Heart left ventricle (tissue), 16 donors: ENCODE measurements at regions not wholly inside any gene's neighbourhood (a gene's known extent, or its start where the extent isn't known, plus 50 kb on each side); places are given as distances from the start of the nearest gene placed in this dataset.
"Not testable (repeated sequence)": the region's sequence is repeated elsewhere in the genome, so short reads cannot be mapped to it uniquely, and the experiment has no call there.

Experiments used
- ATAC-seq, 4 donors: fragments of 200-7000 bp; cut with Tn5 transposase; one replicate each; pipeline ENCODE4 v1.9.1; 2020 to 2022; ENCODE audit warnings: moderate library complexity in 4 of 4, mild to moderate bottlenecking in 3 of 4, moderate number of reproducible peaks in 1 of 4
- DNase-seq, 5 donors: peaks; one replicate each; pipeline ENCODE4 v3.0.0-alpha.2; 2020
- H3K27ac ChIP-seq, 12 donors: fragments of 200-600 bp; sonication (generic) in 4 of 12; one replicate each; pipeline versions ENCODE4 v1.5.0 to v1.8.0; 2016 to 2022; ENCODE audit warnings: mild to moderate bottlenecking in 2 of 12
- H3K27me3 ChIP-seq, 9 donors: fragments of 200-600 bp; sonication (generic) in 2 of 9; one replicate each; pipeline versions ENCODE4 v1.5.1 to v1.8.0; 2016 to 2022; ENCODE audit warnings: mild to moderate bottlenecking in 3 of 9
- H3K36me3 ChIP-seq, 9 donors: fragments of 200-600 bp; sonication (generic) in 2 of 9; one replicate each; pipeline versions ENCODE4 v1.5.0 to v1.8.0; 2018 to 2022; ENCODE audit warnings: mild to moderate bottlenecking in 2 of 9
- H3K4me1 ChIP-seq, 12 donors: fragments of 200-600 bp; sonication (generic) in 4 of 12; one replicate each; pipeline versions ENCODE4 v1.5.0 to v1.8.0; 2016 to 2022; ENCODE audit warnings: mild to moderate bottlenecking in 3 of 12
- H3K4me3 ChIP-seq, 12 donors: fragments of 200-600 bp; sonication (generic) in 4 of 12; one replicate each; pipeline versions ENCODE4 v1.5.0 to v1.8.0; 2017 to 2022; ENCODE audit warnings: mild to moderate bottlenecking in 9 of 12, moderate library complexity in 4 of 12
- H3K9me3 ChIP-seq, 12 donors: fragments of 200-600 bp; sonication (generic) in 4 of 12; one replicate each; pipeline versions ENCODE4 v1.5.0 to v1.8.0; 2016 to 2022; ENCODE audit warnings: mild to moderate bottlenecking in 1 of 12
- CTCF ChIP-seq, 12 donors: fragments of 200-600 bp; sonication (generic) in 4 of 12; IDR thresholded peaks; one replicate each; pipeline versions ENCODE4 v1.5.0 to v1.8.0; 2018 to 2022; ENCODE audit warnings: antibody characterized with exemption in 12 of 12, mild to moderate bottlenecking in 5 of 12
- POLR2A ChIP-seq, 2 donors: fragments of 450-650 bp; IDR thresholded peaks; one replicate each; pipeline ENCODE4 v1.6.1; 2017; ENCODE audit warnings: antibody characterized with exemption in 2 of 2, mild to moderate bottlenecking in 2 of 2, moderate library complexity in 2 of 2
- WGBS, 4 donors: extraction: QIAGEN DNeasy Blood & Tissue Kit in 2 of 4; methylation state at CpG; one replicate each; pipeline versions ENCODE4 v1.1.5 to v1.1.7; 2013 to 2018; 5-methylcytosine and 5-hydroxymethylcytosine counted together
- intact Hi-C, 10 donors: fragments of 100-400 bp; cut with DNase I; formaldehyde crosslinking; loops; one replicate each; pipeline versions ENCODE4 v1.11.1 to v1.14.2; 2022
- donor health status: ischemic (EF 13 %, LVEDD 7.1; RV severe dilation, severe dysfunction).
- donor health status: healthy with polysubstance abuse.
- donor health status: DM: no; HTN: yes; CAD: no.
- donor health status: DM: no; HTN: no; CAD: no.
- donor health status: ischemic (EF 25% LVEDD 6.9; RV normal size, moderate dysfunction).
- donor health status: ischemic (EF 25% LVEDD 5.7; RV mildly dilated, moderate dysfunction).
- donor health status: healthy.
- donor health status: DM: yes; HTN: yes; CAD: no.
- donor health status: ischemic (EF 35%, LVEDD 5.7; RV mildly dilated, moderate dysfunction).
- donor health status: nonischemic (EF 11% LVEDD 7.7; RV severe dilation, severe dysfunction).
- donor health status: DM: yes; HTN: yes; CAD: no.
- donor health status: PGD.
- donor health status: ischemic (EF 29% LVEDD 5.4; RV normal size, mild dysfunction).
- donor health status: nonischemic (EF 23%, LVEDD 6.1; RV moderate dilation, normal function).

GRCh38 chr2:113361051-113361450 lies 76.4 kb upstream of the ZNG1B start:
- ATAC-seq (peak in 1 of 4 donors; percentile 15), DNase-seq (no peak)
- Histone ChIP-seq H3K36me3 (no peaks in the 10 kb centered on the region), H3K27ac (no peak overlapping the region), H3K4me3 (no peak overlapping the region), H3K9me3 (no peaks in the 10 kb centered on the region), H3K27me3 (no peaks in the 10 kb centered on the region), H3K4me1 (no peaks in the 10 kb centered on the region)
- intact Hi-C loops, result loop anchor here in 1 of 10 donors (10.0 kb wide), 2 partner anchors 46 to 226 kb away; no protein-coding TSS in a partner anchor
- no peak for TF ChIP-seq POLR2A (IDR thresholded peaks at IDR 0.05)
- no peak for TF ChIP-seq CTCF (IDR thresholded peaks at IDR 0.05)
- 90 to 97% (median 93%) methylated on average over 3 of the region's 3 CpGs for WGBS, 4 donors

GRCh38 chr2:113357071-113357470 lies 78.3 kb upstream of the PAX8 start:
- no peak overlapping the region for H3K27ac ChIP-seq
- intact Hi-C loops, result no loop called here
- H3K36me3 ChIP-seq, result no peaks in the 10 kb centered on the region
- no peaks in the 10 kb centered on the region for H3K27me3 ChIP-seq
- no peak for ATAC-seq
- no peak for DNase-seq
- H3K9me3 ChIP-seq, result no peaks in the 10 kb centered on the region
- no peak for TF ChIP-seq POLR2A (IDR thresholded peaks at IDR 0.05)
- TF ChIP-seq CTCF (IDR thresholded peaks at IDR 0.05), result no peak
- 92 to 95% (median 94%) methylated on average over 3 of the region's 3 CpGs for WGBS, 4 donors
- H3K4me3 ChIP-seq, result no peak overlapping the region
- H3K4me1 ChIP-seq, result no peaks in the 10 kb centered on the region

- H3K4me1 ChIP-seq, H3K9me3 ChIP-seq, H3K36me3 ChIP-seq, H3K4me3 ChIP-seq, H3K27ac ChIP-seq, DNase-seq, ATAC-seq, intact Hi-C loops, H3K27me3 ChIP-seq: not testable (repeated sequence)
- 90 to 97% (median 94%) methylated on average over 5 of the region's 5 CpGs for WGBS, 4 donors
Observed at GRCh38 chr2:113356284-113356683, 77.6 kb upstream of the PAX8 start.

GRCh38 chr2:113355339-113356015 lies 76.8 kb upstream of the PAX8 start:
- ATAC-seq, H3K9me3 ChIP-seq: not testable (repeated sequence)

GRCh38 chr2:113351375-113352355 lies 72.9 kb upstream of the PAX8 start:
- ATAC-seq, result no peak
- no peak overlapping the region for H3K4me3 ChIP-seq
- WGBS, 4 donors, result 62 to 82% (median 76%) methylated on average over 8 of the region's 8 CpGs

More at GRCh38 chr2:113355339-113356015, 76.8 kb upstream of the PAX8 start:
- H3K27ac ChIP-seq, H3K4me1 ChIP-seq, H3K36me3 ChIP-seq, H3K27me3 ChIP-seq, H3K4me3 ChIP-seq, intact Hi-C loops, DNase-seq: not testable (repeated sequence)
- WGBS, 4 donors, result 68 to 79% (median 72%) methylated on average over 8 of the region's 8 CpGs

GRCh38 chr2:113343800-113344199 lies 65.1 kb upstream of the PAX8 start:
- H3K9me3 ChIP-seq, ATAC-seq, H3K4me1 ChIP-seq, DNase-seq, H3K4me3 ChIP-seq, H3K27ac ChIP-seq, H3K36me3 ChIP-seq, intact Hi-C loops, H3K27me3 ChIP-seq: not testable (repeated sequence)
- 67 to 86% (median 83%) methylated on average over 1 of the region's 1 CpG for WGBS, 4 donors

More at GRCh38 chr2:113351375-113352355, 72.9 kb upstream of the PAX8 start:
- H3K27me3 ChIP-seq, result no peaks in the 10 kb centered on the region
- no peak overlapping the region for H3K27ac ChIP-seq
- DNase-seq, result no peak
- no peaks in the 10 kb centered on the region for H3K9me3 ChIP-seq
- H3K36me3 ChIP-seq, result no peaks in the 10 kb centered on the region
- no peaks in the 10 kb centered on the region for H3K4me1 ChIP-seq
- intact Hi-C loops, result no loop called here
- no peak for TF ChIP-seq POLR2A (IDR thresholded peaks at IDR 0.05)
- no peak for TF ChIP-seq CTCF (IDR thresholded peaks at IDR 0.05)
